ENCODE measurements at regions not wholly inside any gene's neighbourhood (a gene's known extent, or its start where the extent isn't known, plus 50 kb on each side); places are given as distances from the start of the nearest gene placed in this dataset.

GRCh38 chr1:219298571-219299148 lies 125.0 kb downstream of the LYPLAL1 start:
- TF ChIP-seq CTCF (IDR thresholded peaks at IDR 0.05): no peak
- Histone ChIP-seq H3K4me3 (no peak overlapping the region), H3K27ac (no peak overlapping the region), H3K9me3 (no peaks in the 10 kb centered on the region), H3K36me3 (no peaks in the 10 kb centered on the region), H3K4me1 (peaks cover 5% of the 10 kb centered on the region), H3K27me3 (no peaks in the 10 kb centered on the region)
- no peak for DNase-seq
- no peak for ATAC-seq
- intact Hi-C loops (cut with DNase I): no loop called here

- Histone ChIP-seq H3K4me3 (no peak overlapping the region), H3K36me3 (no peaks in the 10 kb centered on the region), H3K9me3 (no peaks in the 10 kb centered on the region), H3K27me3 (no peaks in the 10 kb centered on the region), H3K27ac (no peak overlapping the region), H3K4me1 (peaks cover 5% of the 10 kb centered on the region)
- intact Hi-C loops (cut with DNase I): no loop called here
- TF ChIP-seq CTCF (IDR thresholded peaks at IDR 0.05): no peak
- DNase-seq (no peak), ATAC-seq (no peak)
Measured at GRCh38 chr1:219296430-219297355, 123.0 kb downstream of the LYPLAL1 start.

GRCh38 chr1:219294251-219294650 lies 120.6 kb downstream of the LYPLAL1 start:
- intact Hi-C loops (cut with DNase I): no loop called here
- no peak for TF ChIP-seq CTCF (IDR thresholded peaks at IDR 0.05)
- no peaks in the 10 kb centered on the region for H3K9me3 ChIP-seq
- H3K27me3 ChIP-seq: no peaks in the 10 kb centered on the region
- ATAC-seq (no peak), DNase-seq (no peak)
- no peak overlapping the region for H3K27ac ChIP-seq
- no peak overlapping the region for H3K4me3 ChIP-seq
- peaks cover 5% of the 10 kb centered on the region for H3K4me1 ChIP-seq
- no peaks in the 10 kb centered on the region for H3K36me3 ChIP-seq

- H3K9me3 ChIP-seq: no peaks in the 10 kb centered on the region
- intact Hi-C loops (cut with DNase I): no loop called here
Measured at GRCh38 chr1:219293410-219293809, 119.7 kb downstream of the LYPLAL1 start.

GRCh38 chr1:219292999-219293398 lies 119.3 kb downstream of the LYPLAL1 start:
- ATAC-seq: no peak

More at GRCh38 chr1:219293410-219293809, 119.7 kb downstream of the LYPLAL1 start:
- TF ChIP-seq CTCF (IDR thresholded peaks at IDR 0.05): no peak
- H3K27me3 ChIP-seq: no peaks in the 10 kb centered on the region
- H3K4me1 ChIP-seq: peaks cover 5% of the 10 kb centered on the region
- no peaks in the 10 kb centered on the region for H3K36me3 ChIP-seq
- H3K4me3 ChIP-seq: no peak overlapping the region
- no peak for ATAC-seq
- H3K27ac ChIP-seq: no peak overlapping the region
- DNase-seq: no peak

More at GRCh38 chr1:219292999-219293398, 119.3 kb downstream of the LYPLAL1 start:
- no peak for DNase-seq
- Histone ChIP-seq H3K4me3 (no peak overlapping the region), H3K36me3 (no peaks in the 10 kb centered on the region), H3K27me3 (no peaks in the 10 kb centered on the region), H3K9me3 (no peaks in the 10 kb centered on the region), H3K27ac (no peak overlapping the region), H3K4me1 (peaks cover 5% of the 10 kb centered on the region)
- TF ChIP-seq CTCF (IDR thresholded peaks at IDR 0.05): no peak
- intact Hi-C loops (cut with DNase I): no loop called here

All from upper lobe of right lung (tissue), 1 donor.